ENCODE measurements at regions not wholly inside any gene's neighbourhood (a gene's known extent, or its start where the extent isn't known, plus 50 kb on each side); places are given as distances from the start of the nearest gene placed in this dataset.

DNA sequence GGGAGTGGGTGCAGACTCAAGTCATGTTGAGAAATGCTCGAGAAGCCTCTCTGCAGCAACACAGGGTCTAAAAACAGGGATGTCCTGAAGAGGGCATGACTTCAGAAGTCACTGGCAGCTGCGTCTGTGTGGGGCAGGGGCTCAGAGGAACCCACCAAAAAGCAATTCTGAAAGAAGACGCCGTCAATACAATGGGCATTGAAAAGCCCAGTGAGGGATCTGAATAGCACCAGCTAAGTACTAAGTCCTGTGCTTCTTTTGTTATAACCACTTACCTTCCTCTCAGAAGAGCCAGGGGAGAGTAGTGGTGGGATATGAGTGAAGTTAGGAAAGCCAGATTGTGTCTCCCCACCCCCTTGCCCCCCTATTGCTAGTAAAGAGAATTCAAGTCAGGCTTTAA is 137.2 kb downstream of the INHBA start:
- TF ChIP-seq CTCF (conservative IDR thresholded peaks at IDR 0.05; ENCODE audit: low read depth in 2 of 2) (no peak), POLR2AphosphoS5 (IDR thresholded peaks at IDR 0.05; ENCODE audit: low read depth) (no peak)
- TF ChIP-seq, protein P1, sequence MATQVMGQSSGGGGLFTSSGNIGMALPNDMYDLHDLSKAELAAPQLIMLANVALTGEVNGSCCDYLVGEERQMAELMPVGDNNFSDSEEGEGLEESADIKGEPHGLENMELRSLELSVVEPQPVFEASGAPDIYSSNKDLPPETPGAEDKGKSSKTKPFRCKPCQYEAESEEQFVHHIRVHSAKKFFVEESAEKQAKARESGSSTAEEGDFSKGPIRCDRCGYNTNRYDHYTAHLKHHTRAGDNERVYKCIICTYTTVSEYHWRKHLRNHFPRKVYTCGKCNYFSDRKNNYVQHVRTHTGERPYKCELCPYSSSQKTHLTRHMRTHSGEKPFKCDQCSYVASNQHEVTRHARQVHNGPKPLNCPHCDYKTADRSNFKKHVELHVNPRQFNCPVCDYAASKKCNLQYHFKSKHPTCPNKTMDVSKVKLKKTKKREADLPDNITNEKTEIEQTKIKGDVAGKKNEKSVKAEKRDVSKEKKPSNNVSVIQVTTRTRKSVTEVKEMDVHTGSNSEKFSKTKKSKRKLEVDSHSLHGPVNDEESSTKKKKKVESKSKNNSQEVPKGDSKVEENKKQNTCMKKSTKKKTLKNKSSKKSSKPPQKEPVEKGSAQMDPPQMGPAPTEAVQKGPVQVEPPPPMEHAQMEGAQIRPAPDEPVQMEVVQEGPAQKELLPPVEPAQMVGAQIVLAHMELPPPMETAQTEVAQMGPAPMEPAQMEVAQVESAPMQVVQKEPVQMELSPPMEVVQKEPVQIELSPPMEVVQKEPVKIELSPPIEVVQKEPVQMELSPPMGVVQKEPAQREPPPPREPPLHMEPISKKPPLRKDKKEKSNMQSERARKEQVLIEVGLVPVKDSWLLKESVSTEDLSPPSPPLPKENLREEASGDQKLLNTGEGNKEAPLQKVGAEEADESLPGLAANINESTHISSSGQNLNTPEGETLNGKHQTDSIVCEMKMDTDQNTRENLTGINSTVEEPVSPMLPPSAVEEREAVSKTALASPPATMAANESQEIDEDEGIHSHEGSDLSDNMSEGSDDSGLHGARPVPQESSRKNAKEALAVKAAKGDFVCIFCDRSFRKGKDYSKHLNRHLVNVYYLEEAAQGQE (IDR thresholded peaks at IDR 0.05; ENCODE audit: unreplicated experiment): no peak

Data from GM23338 (cell line).